Bronchial epithelial cell (primary cell): ENCODE measurements at regions not wholly inside any gene's neighbourhood (a gene's known extent, or its start where the extent isn't known, plus 50 kb on each side); places are given as distances from the start of the nearest gene placed in this dataset.
"Not testable (repeated sequence)": the region's sequence is repeated elsewhere in the genome, so short reads cannot be mapped to it uniquely, and the experiment has no call there.

ENCODE experiments used
- DNase-seq: peaks from one replicate; pipeline ENCODE4 v3.0.0-alpha.2; 2010; ENCODE audit warnings: low read depth
- FAIRE-seq: peaks from 2 replicates; lab custom pipeline; 2011; peaks lifted over from hg19 to GRCh38; lab: Jason Lieb, UNC
- H3K27me3 ChIP-seq: 2 replicates; pipeline ENCODE4 v1.5.1; 2011; ENCODE audit warnings: low read length; ENCODE audit not compliant: control insufficient read depth, insufficient read depth
- H3K36me3 ChIP-seq: 2 replicates; pipeline ENCODE4 v1.5.1; 2011; ENCODE audit warnings: low read length; ENCODE audit not compliant: control insufficient read depth, insufficient read depth
- H3K4me3 ChIP-seq: 2 replicates; pipeline ENCODE4 v1.5.1; 2011; ENCODE audit warnings: mild to moderate bottlenecking, low read depth, low read length, control low read depth
- CTCF ChIP-seq: IDR thresholded peaks from 2 replicates; pipeline ENCODE4 v1.5.1; 2011; ENCODE audit warnings: mild to moderate bottlenecking, moderate library complexity, low read length, control low read depth, inconsistent platforms; ENCODE audit not compliant: insufficient read depth, severe bottlenecking

- TF ChIP-seq CTCF = no peak
- Histone ChIP-seq H3K4me3 (no peak overlapping the region), H3K36me3 (no peaks in the 10 kb centered on the region), H3K27me3 (peaks cover 1% of the 10 kb centered on the region)
- DNase-seq (no peak), FAIRE-seq (no peak)
Measured at GRCh38 chr17:83162035-83162745, 82.8 kb downstream of the METRNL start.

DNA sequence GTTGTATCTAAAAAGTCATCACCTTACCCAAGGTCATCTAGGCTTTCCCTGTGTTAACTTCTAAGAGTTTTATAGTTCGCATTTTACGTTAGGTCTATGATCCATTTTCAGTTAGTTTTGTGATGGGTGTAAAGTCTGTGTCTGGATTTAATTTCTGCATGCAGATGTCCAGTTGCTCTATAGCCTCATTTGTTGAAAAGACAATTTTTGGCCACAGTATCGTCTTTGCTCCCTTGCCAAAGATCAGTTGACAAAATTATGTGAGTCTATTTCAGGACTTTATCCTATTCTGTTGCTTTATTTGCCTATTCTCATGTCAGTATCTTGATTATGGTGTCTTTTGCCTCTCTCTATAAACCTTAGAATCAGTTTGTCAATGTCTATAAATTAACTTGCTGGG, 85.1 kb downstream of the METRNL start:
- no peak for TF ChIP-seq CTCF
- DNase-seq (no peak), FAIRE-seq (no peak)
- H3K4me3 ChIP-seq = no peak overlapping the region
- H3K27me3 ChIP-seq = peaks cover 1% of the 10 kb centered on the region
- no peaks in the 10 kb centered on the region for H3K36me3 ChIP-seq

DNA sequence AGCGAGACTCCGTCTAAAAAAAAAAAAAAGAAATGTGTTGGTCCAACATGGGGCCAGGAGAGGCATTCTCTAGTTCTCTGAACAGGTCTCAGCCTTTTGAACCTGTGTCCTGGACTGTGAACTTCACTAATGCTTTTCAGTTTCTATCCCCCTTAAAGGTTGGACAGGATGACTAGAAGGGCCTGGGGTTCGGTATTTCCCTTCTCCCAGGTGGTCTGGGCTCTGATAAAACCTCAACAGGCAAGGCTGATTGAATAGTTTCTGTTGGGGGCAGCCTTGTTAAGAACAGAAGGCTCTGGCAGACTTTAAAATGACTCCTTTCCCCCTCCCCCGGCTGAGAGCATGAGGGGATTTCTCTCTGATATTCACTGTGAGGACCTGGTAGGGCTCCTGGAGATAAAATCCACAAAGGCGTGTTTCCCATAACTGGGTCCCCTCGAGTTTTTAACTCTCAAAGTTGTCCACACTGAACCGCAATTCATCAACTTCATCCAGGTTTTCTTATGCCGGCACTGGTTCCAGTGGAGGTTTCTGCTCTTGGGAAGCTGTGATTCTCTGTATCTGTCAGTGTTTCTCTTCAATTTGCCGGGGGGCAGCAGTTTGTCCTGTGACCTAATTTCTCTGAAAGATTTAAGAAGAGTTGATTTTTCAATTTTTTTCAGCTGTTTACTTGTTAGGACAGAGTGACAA, 91.3 kb downstream of the METRNL start:
- no peak for TF ChIP-seq CTCF
- no peak for FAIRE-seq
- no peak overlapping the region for H3K4me3 ChIP-seq
- H3K36me3 ChIP-seq = no peaks in the 10 kb centered on the region
- no peak for DNase-seq
- H3K27me3 ChIP-seq = peaks cover 1% of the 10 kb centered on the region

DNA sequence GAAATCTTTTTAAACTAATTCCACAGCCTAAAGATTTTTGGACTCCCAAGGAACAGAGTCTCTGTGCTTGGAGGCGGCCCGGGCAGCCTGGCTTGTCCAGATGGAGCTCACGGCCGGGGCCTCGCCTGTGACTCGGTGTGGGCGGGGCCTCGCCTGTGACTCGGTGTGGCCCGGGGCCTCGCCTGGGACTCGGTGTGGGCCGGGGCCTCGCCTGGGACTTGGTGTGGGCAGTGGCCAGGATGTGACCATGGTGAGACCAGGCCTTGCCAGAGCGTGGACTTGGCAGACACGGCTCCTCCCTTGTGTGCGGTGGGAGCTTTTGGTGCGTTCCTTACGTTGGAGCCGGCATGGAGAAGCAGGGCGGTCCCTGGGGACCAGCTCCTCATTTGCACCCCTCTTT, 92.3 kb downstream of the METRNL start:
- no peak for TF ChIP-seq CTCF
- FAIRE-seq (no peak), DNase-seq (no peak)

DNA sequence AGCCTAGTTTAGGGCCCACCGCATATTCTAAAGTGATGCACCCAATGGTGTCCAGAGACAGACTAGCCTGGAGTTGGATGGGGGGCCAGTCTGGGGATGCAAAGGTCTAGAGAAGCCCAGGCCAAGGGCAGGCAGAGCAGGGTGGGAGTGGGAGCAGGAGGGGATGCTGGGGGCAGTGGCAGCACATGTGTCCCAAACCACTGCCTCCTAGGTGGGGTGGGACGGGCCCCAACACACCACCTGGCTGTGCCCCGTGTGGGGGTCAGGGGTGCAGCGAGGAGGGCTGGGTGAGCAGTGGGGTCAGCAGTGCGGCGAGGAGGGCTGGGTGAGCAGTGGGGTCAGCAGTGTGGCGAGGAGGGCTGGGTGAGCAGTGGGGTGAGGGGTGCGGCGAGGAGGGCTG, 92.7 kb downstream of the METRNL start:
- H3K27me3 ChIP-seq, DNase-seq, H3K4me3 ChIP-seq, FAIRE-seq, H3K36me3 ChIP-seq: not testable (repeated sequence)

More for the DNA sequence above, 92.3 kb downstream of the METRNL start:
- Histone ChIP-seq H3K4me3 (no peak overlapping the region), H3K27me3 (peaks cover 4% of the 10 kb centered on the region), H3K36me3 (no peaks in the 10 kb centered on the region)

DNA sequence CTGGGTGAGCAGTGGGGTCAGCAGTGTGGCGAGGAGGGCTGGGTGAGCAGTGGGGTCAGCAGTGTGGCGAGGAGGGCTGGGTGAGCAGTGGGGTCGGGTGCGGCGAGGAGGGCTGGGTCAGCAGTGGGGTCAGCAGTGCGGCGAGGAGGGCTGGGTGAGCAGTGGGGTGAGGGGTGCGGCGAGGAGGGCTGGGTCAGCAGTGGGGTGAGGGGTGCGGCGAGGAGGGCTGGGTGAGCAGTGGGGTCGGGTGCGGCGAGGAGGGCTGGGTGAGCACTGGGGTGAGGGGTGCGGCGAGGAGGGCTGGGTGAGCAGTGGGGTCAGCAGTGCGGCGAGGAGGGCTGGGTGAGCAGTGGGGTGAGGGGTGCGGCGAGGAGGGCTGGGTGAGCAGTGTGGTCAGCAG, 93.2 kb downstream of the METRNL start:
- H3K36me3 ChIP-seq, FAIRE-seq, H3K4me3 ChIP-seq, DNase-seq, H3K27me3 ChIP-seq: not testable (repeated sequence)

DNA sequence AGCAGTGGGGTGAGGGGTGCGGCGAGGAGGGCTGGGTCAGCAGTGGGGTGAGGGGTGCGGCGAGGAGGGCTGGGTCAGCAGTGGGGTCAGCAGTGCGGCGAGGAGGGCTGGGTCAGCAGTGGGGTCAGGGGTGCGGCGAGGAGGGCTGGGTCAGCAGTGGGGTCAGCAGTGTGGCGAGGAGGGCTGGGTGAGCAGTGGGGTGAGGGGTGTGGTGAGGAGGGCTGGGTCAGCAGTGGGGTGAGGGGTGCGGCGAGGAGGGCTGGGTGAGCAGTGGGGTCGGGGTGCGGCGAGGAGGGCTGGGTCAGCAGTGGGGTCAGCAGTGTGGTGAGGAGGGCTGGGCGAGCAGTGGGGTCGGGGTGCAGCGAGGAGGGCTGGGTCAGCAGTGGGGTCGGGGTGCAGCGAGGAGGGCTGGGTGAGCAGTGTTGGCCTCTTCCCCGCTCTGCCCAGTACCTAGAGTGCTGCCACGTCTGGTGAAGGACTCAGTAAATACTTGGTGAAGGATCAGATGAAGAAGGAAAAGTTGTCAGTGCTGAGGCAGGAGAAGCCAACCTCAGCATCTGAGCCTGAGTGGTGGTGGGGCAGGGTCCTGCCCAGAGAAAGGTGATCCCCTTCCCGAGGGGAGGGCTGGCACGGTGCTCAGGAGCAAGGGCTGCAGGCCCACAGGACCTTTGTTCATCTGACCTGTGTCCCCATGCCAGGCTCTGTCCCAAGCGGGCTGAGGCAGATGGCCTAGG, 93.9 kb downstream of the METRNL start:
- DNase-seq, H3K36me3 ChIP-seq, H3K27me3 ChIP-seq, FAIRE-seq, H3K4me3 ChIP-seq: not testable (repeated sequence)
